Activated CD4-positive, alpha-beta T cell treated with anti-CD3 and anti-CD28 coated beads for 4 hours (primary cell): ENCODE measurements at regions not wholly inside any gene's neighbourhood (a gene's known extent, or its start where the extent isn't known, plus 50 kb on each side); places are given as distances from the start of the nearest gene placed in this dataset.

Experiments
- DNase-seq, 2 donors: peaks; one replicate each; pipeline ENCODE4 v3.0.0-alpha.2; 2020

- DNase-seq: no peak
Observed at GRCh38 chr9:75624998-75625397, 265.5 kb upstream of the PCSK5 start.

- DNase-seq: no peak
Observed at GRCh38 chr9:75626860-75627259, 263.6 kb upstream of the PCSK5 start.

- no peak for DNase-seq
Observed at GRCh38 chr9:75628952-75629351, 261.5 kb upstream of the PCSK5 start.

- DNase-seq: no peak
Observed at GRCh38 chr9:75633451-75634057, 256.9 kb upstream of the PCSK5 start.

GRCh38 chr9:75636427-75637045, 253.9 kb upstream of the PCSK5 start:
- DNase-seq: no peak

GRCh38 chr9:75639971-75640610, 250.4 kb upstream of the PCSK5 start:
- no peak for DNase-seq

- no peak for DNase-seq
Observed at GRCh38 chr9:75642522-75642921, 248.0 kb upstream of the PCSK5 start.

DNA sequence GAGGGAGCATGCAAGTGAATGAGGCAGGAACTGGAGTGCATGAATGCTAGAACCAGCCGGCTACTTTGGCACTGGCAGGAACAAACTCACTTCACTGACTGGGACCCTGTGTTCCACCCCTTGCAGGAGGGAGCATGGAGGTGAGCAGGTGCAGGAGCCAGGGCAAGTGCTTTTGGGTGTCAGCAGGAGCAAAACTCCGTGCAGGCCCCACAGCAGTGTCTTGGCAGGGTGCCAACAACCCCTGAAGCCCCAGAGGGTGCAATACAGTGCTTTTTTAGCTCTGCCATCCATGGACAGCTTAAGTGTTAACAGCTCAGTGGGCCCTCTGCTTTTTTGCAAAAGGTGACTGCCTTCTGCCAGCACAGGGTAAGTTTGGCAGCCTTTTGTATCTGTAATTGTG, 245.8 kb upstream of the PCSK5 start:
- DNase-seq: no peak

DNA sequence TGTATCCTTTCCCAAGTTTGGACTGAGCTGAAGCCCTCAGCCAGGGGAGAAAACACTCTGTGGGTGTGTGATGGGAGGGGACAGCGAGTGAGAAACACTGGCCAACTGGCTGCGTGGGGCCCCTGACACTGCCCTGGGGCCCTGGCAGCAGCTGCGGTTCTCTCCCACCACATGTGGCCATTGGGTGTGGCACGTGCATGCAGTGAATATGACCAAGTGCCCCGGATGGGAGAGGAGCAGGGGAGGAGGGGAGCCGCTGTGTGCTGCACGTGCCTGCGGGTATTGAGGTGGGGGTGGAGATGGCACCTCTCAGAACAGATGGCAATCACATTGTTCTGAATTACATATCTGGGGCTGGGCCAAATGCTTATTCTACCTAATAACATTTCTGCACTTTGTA, 242.4 kb upstream of the PCSK5 start:
- no peak for DNase-seq

- no peak for DNase-seq
Observed at GRCh38 chr9:75649060-75649459, 241.4 kb upstream of the PCSK5 start.

GRCh38 chr9:75651709-75652108, 238.8 kb upstream of the PCSK5 start:
- DNase-seq: no peak

GRCh38 chr9:75653335-75653734, 237.1 kb upstream of the PCSK5 start:
- no peak for DNase-seq

- no peak for DNase-seq
Observed at GRCh38 chr9:75653750-75654149, 236.7 kb upstream of the PCSK5 start.

DNA sequence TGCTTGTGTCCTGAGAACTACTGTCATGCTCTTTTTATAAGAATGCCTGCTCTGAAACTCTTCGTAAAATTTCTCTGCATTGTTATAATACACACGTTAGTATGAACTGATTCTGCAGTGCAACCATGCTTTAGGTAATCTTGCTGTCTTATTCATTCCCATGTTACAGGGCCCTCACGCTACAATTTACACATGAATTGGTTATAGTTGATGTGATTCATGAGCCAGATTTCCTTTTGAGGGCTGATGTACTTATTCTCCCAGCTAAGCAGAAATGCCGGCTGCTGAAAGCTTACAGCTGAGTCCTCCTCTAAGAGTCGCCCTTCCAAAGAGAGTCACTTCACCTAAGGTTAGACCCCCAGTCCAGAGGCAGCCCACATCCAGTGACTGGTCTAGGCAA, 233.5 kb upstream of the PCSK5 start:
- DNase-seq: no peak

DNA sequence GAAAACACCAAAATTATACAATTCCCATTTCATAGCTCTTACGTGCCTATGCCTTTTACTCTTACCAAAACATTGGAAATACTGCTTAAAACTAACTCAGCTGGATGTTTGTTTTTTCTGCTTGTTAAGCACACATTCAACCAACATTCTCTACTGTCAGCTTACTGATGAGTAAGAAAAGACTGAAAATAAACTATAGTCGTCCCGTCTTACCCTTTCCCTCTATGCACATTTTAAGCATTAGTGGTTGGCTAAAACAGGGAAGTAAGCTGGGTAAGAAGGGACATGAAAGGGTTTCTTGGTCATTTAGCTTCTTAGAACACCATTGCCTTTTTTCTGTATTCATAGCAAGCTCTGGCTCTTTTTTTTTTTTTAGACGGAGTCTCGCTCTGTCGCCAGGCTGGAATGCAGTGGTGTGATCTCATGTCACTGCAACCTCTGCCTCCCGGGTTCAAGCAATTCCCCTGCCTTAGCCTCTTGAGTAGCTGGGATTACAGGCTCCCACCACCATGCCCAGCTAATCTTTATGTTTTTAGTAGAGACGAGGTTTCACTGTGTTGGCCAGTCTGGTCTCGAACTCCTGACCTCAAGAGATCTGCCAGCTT, 232.1 kb upstream of the PCSK5 start:
- DNase-seq: no peak

DNA sequence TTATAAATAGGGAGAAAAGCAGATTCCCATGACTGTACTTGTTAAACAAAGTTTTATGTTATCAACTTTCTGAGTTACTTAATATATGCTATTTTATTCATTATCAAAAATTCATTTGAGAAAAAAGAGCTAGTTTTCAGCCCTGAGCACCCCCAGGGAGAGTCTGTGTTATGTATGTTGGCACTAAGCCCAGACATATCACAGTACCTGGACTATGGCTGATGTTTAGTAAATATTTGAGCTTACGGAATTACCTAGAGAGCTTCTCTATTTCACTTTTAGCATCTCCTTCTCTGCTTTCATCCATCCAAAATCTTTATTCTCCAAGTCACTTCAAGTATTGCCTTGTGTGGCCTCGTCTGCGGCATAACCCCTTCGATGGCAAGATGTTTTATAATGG, 225.9 kb upstream of the PCSK5 start:
- DNase-seq: no peak

DNA sequence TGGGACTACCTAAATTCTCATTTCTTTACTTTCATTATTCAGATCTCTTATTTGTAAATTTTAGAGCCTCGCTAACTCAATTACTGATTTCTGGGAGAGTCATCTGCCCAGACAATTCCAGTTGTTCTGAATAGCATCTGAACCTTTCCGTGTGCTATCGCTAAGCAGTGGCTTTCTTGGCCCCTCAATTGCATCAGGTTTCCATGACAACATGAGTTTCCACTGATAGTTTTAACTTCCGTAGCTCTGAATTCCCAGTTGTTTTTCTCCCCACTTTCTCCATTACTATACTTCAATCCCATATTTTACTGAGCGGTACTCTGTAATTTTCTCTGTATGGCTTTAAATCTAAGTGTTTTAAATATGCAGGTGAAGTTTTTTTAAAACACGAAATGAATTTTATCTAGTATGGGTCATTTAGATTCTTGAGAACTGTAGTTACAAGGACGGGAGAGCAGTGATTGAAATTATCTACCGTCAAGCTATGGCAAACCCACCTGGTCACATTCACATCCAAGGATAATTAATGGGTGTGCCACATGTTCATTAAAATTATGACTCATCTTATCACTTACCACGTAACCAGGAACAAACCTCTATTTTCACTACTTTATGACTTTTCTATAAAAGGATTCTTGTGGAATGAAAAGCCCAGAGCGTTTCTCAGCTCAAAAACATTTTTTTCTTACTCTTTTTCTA, 223.5 kb upstream of the PCSK5 start:
- DNase-seq: no peak

GRCh38 chr9:75669721-75670120, 220.8 kb upstream of the PCSK5 start:
- no peak for DNase-seq

DNA sequence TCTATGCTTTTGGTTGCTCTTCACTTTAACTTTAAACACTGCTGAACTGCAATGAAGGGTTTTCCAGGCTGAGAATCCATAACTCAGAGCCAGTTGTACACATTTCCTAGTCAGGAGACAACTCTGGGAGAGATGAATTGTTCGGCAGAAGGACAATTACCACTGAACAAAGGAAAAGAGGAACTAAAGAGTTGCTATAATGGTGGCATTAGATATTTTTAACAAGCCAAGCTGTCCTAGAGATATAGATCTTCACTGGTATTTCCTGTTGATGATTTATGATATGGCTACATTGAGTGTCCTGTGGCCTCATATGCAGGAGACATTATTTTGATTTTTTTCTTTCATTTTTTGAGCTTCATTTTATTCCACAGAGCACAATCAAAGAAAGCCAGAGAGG, 219.1 kb upstream of the PCSK5 start:
- no peak for DNase-seq

- DNase-seq: no peak
Observed at GRCh38 chr9:75672478-75672877, 218.0 kb upstream of the PCSK5 start.

DNA sequence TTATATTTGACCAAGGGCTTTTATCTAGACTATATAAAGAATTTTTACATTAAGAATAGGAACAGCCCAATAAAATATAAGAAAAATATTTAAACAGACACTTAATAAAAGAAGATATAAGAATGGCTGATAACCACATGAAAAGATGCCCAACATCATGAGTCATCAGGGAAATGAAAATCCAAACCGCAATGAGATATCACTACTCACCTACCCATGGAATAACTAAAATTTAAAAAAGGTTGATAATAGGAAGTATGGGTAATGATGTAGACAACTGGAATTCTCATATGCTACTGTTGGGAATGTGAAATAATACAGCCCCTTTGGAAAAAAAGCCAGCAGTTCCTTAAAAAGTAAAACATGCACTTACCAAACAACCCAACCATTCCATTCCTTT, 206.9 kb upstream of the PCSK5 start:
- DNase-seq: no peak

- no peak for DNase-seq
Observed at GRCh38 chr9:75685062-75685461, 205.4 kb upstream of the PCSK5 start.

DNA sequence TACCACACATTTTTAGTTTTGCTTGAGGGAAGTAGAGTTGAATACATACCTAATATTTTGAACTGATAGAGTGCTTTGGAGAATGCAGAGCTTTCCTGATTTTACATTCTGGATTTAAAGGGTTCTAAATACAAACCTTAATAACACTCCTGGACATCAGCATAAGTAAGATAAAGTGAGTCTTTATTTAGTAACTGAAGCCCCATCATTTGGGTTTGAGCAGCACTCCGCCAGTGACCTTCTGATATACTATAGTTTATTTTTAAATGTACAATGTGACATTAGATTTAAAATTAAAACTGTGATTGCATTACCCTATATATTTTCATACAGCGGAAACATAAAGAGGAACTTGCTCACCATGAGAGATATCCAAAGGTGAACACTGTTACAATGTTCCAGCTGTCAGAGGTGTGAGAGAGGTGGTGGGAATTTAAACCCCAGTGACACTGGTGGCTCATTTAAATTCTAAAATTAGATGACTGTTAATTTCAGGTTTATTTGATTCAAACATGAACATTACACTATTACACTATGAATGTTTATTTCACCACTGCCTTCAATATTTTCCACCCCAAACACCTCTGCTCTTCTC, 203.0 kb upstream of the PCSK5 start:
- no peak for DNase-seq
